ENCODE measurements at regions not wholly inside any gene's neighbourhood (a gene's known extent, or its start where the extent isn't known, plus 50 kb on each side); places are given as distances from the start of the nearest gene placed in this dataset.
"Not testable (repeated sequence)": the region's sequence is repeated elsewhere in the genome, so short reads cannot be mapped to it uniquely, and the experiment has no call there.

- no peak for DNase-seq
These were observed 395.8 kb upstream of the MAF start for GRCh38 chr16:79996321-79996720.

- no peak for DNase-seq
These were observed 394.8 kb upstream of the MAF start for GRCh38 chr16:79995315-79995714.

GRCh38 chr16:79994418-79994817, 393.9 kb upstream of the MAF start:
- no peak for DNase-seq

- DNase-seq, result no peak
These were observed 393.2 kb upstream of the MAF start for GRCh38 chr16:79993629-79994209.

- no peak for DNase-seq
These were observed 391.4 kb upstream of the MAF start for GRCh38 chr16:79991969-79992368.

GRCh38 chr16:79988721-79989220, 388.2 kb upstream of the MAF start:
- DNase-seq, result no peak

GRCh38 chr16:79988089-79988488, 387.6 kb upstream of the MAF start:
- no peak for DNase-seq

GRCh38 chr16:79986352-79986751, 385.8 kb upstream of the MAF start:
- DNase-seq, result no peak

GRCh38 chr16:79985606-79986005, 385.1 kb upstream of the MAF start:
- DNase-seq, result no peak

GRCh38 chr16:79984149-79984548, 383.6 kb upstream of the MAF start:
- DNase-seq, result not testable (repeated sequence)

- no peak for DNase-seq
These were observed 382.3 kb upstream of the MAF start for GRCh38 chr16:79982862-79983261.

- DNase-seq, result no peak
These were observed 381.8 kb upstream of the MAF start for GRCh38 chr16:79982361-79982760.

- DNase-seq, result no peak
These were observed 381.3 kb upstream of the MAF start for GRCh38 chr16:79981814-79982213.

GRCh38 chr16:79980650-79981521, 380.3 kb upstream of the MAF start:
- DNase-seq, result no peak

- DNase-seq, result no peak
These were observed 377.7 kb upstream of the MAF start for GRCh38 chr16:79977940-79978836.

GRCh38 chr16:79973320-79973719, 372.8 kb upstream of the MAF start:
- DNase-seq, result no peak

GRCh38 chr16:79972053-79972704, 371.6 kb upstream of the MAF start:
- DNase-seq, result no peak

GRCh38 chr16:79971237-79971572, 370.7 kb upstream of the MAF start:
- no peak for DNase-seq

- DNase-seq, result no peak
These were observed 370.2 kb upstream of the MAF start for GRCh38 chr16:79970551-79971236.

GRCh38 chr16:79970087-79970486, 369.6 kb upstream of the MAF start:
- DNase-seq, result no peak

- DNase-seq, result no peak
These were observed 368.9 kb upstream of the MAF start for GRCh38 chr16:79969458-79969857.

GRCh38 chr16:79966226-79966625, 365.7 kb upstream of the MAF start:
- no peak for DNase-seq
